ENCODE measurements at regions not wholly inside any gene's neighbourhood (a gene's known extent, or its start where the extent isn't known, plus 50 kb on each side); places are given as distances from the start of the nearest gene placed in this dataset.
"Not testable (repeated sequence)": the region's sequence is repeated elsewhere in the genome, so short reads cannot be mapped to it uniquely, and the experiment has no call there.

DNA sequence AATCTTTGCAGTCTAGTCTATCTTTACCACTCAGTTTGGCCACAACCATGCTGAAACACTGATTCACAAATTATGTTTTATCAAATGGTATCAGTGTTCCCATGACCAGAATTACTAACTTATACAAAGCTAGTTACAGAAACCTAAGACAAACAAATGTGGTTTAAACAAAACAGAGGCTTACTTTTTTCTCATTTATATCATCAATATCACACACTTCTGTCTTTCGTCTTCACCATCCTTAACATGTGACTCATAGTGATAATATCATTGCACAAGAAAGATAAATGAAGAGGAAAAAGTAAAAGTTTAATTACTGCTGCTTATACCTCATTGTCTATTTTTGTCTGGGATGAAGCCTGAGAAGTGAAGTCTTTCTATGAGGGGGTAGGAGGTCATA, 406.6 kb downstream of the PCDH10 start:
- ChIA-PET POLR2A (no interaction called here), CTCF (interaction anchor here in 1 of 2 donors (0.7 kb wide), 1 partner anchor 317 kb away, joined by 6 read pairs; no protein-coding TSS in a partner anchor)
- Mint-ChIP-seq H3K27me3 (no peaks in the 10 kb centered on the region), H3K36me3 (no peaks in the 10 kb centered on the region), H3K9me3 (peaks cover 0 to 6% (median 2%) of the 10 kb centered on the region in 3 donors), H3K4me3 (no peak overlapping the region), H3K27ac (no peak overlapping the region), H3K4me1 (no peaks in the 10 kb centered on the region)
- no CpG with 5 or more reads among the region's 1 CpG for WGBS (ENCODE audit: insufficient coverage)
- H3K4me1 ChIP-seq (ENCODE audit: control insufficient read depth in 1 of 2, extremely low read depth in 1 of 2, insufficient read depth in 2 of 2, low read length in 2 of 2), result no peaks in the 10 kb centered on the region
- no peaks in the 10 kb centered on the region for H3K36me3 ChIP-seq (ENCODE audit: control insufficient read depth in 2 of 2, extremely low read depth in 1 of 2, insufficient read depth in 1 of 2, low read length in 1 of 2)
- no peak for DNase-seq
- H3K27ac ChIP-seq (ENCODE audit: low read length), result no peak overlapping the region
- no peak overlapping the region for H3K4me3 ChIP-seq (ENCODE audit: control insufficient read depth in 1 of 2, extremely low read depth in 1 of 2, low read length in 1 of 2)
- no peak for ATAC-seq (replicated peaks in 1 of 4)
- no peaks in the 10 kb centered on the region for H3K9me3 ChIP-seq
- H3K27me3 ChIP-seq (replicated peaks in 1 of 2; ENCODE audit: control insufficient read depth in 2 of 2, extremely low read depth in 1 of 2, insufficient read depth in 2 of 2, low read length in 1 of 2), result no peaks in the 10 kb centered on the region

GRCh38 chr4:133550436-133550835, 401.3 kb downstream of the PCDH10 start:
- CTCF ChIA-PET, result no interaction called here
- Mint-ChIP-seq H3K27me3 (no peaks in the 10 kb centered on the region), H3K9me3 (peaks cover 6 to 10% (median 7%) of the 10 kb centered on the region in 3 donors), H3K4me3 (no peak overlapping the region), H3K36me3 (no peaks in the 10 kb centered on the region), H3K4me1 (no peaks in the 10 kb centered on the region), H3K27ac (no peak overlapping the region)
- Histone ChIP-seq H3K9me3 (no peaks in the 10 kb centered on the region), H3K4me1 (ENCODE audit: control insufficient read depth in 1 of 2, extremely low read depth in 1 of 2, insufficient read depth in 2 of 2, low read length in 2 of 2) (no peaks in the 10 kb centered on the region), H3K4me3 (ENCODE audit: control insufficient read depth in 1 of 2, extremely low read depth in 1 of 2, low read length in 1 of 2) (no peak overlapping the region), H3K36me3 (ENCODE audit: control insufficient read depth in 2 of 2, extremely low read depth in 1 of 2, insufficient read depth in 1 of 2, low read length in 1 of 2) (no peaks in the 10 kb centered on the region), H3K27me3 (replicated peaks in 1 of 2; ENCODE audit: control insufficient read depth in 2 of 2, extremely low read depth in 1 of 2, insufficient read depth in 2 of 2, low read length in 1 of 2) (no peaks in the 10 kb centered on the region), H3K27ac (ENCODE audit: low read length) (no peak overlapping the region)
- no peak for ATAC-seq (replicated peaks in 1 of 4)
- WGBS (ENCODE audit: insufficient coverage), result 83% methylated on average over 2 of the region's 4 CpGs
- no peak for DNase-seq
- POLR2A ChIA-PET, result no interaction called here

- 56% methylated on average over 3 of the region's 4 CpGs for WGBS (ENCODE audit: insufficient coverage)
- Mint-ChIP-seq H3K4me1 (no peaks in the 10 kb centered on the region), H3K9me3 (peaks cover 11 to 22% (median 22%) of the 10 kb centered on the region in 3 donors), H3K27ac (no peak overlapping the region), H3K27me3 (no peaks in the 10 kb centered on the region), H3K4me3 (no peak overlapping the region), H3K36me3 (no peaks in the 10 kb centered on the region)
- ChIA-PET POLR2A (no interaction called here), CTCF (interaction anchor here in 1 of 2 donors (0.6 kb wide), 1 partner anchor 65 kb away, joined by 6 read pairs; no protein-coding TSS in a partner anchor)
- Histone ChIP-seq H3K27ac (ENCODE audit: low read length) (no peak overlapping the region), H3K9me3 (no peaks in the 10 kb centered on the region), H3K4me1 (ENCODE audit: control insufficient read depth in 1 of 2, extremely low read depth in 1 of 2, insufficient read depth in 2 of 2, low read length in 2 of 2) (no peaks in the 10 kb centered on the region), H3K27me3 (replicated peaks in 1 of 2; ENCODE audit: control insufficient read depth in 2 of 2, extremely low read depth in 1 of 2, insufficient read depth in 2 of 2, low read length in 1 of 2) (no peaks in the 10 kb centered on the region), H3K4me3 (ENCODE audit: control insufficient read depth in 1 of 2, extremely low read depth in 1 of 2, low read length in 1 of 2) (no peak overlapping the region), H3K36me3 (ENCODE audit: control insufficient read depth in 2 of 2, extremely low read depth in 1 of 2, insufficient read depth in 1 of 2, low read length in 1 of 2) (no peaks in the 10 kb centered on the region)
- ATAC-seq (replicated peaks in 1 of 4), result no peak
- DNase-seq, result no peak
Observed at GRCh38 chr4:133544097-133544496, 395.0 kb downstream of the PCDH10 start.

DNA sequence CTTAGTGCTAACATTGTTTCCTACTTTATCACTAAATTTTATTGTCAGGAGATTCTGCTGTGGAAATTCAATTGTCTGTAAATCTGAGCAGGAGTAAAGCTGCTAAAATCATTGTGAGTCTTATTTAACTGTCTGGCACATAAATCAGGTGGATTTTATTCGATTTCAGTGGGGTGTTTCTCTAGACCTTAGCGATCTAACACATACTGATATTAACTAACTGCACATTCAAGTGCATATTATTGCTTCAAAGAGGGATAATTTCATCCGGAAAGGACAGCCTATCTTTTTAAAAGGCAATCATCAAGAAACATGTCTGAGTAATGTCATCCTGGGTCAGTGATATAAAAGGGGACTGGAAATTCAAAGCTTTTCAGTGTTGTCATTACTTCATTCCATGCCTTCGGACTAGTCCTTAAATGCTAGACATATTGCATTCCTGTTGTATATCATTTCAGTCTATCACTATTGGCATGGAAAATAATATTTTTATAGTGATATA, 388.7 kb downstream of the PCDH10 start:
- Mint-ChIP-seq H3K36me3 (no peaks in the 10 kb centered on the region), H3K27me3 (no peaks in the 10 kb centered on the region), H3K27ac (no peak overlapping the region), H3K4me3 (no peak overlapping the region), H3K9me3 (peaks cover 8 to 10% (median 8%) of the 10 kb centered on the region in 3 donors), H3K4me1 (no peaks in the 10 kb centered on the region)
- no peaks in the 10 kb centered on the region for H3K9me3 ChIP-seq
- no peaks in the 10 kb centered on the region for H3K4me1 ChIP-seq (ENCODE audit: control insufficient read depth in 1 of 2, extremely low read depth in 1 of 2, insufficient read depth in 2 of 2, low read length in 2 of 2)
- ChIA-PET CTCF (no interaction called here), POLR2A (no interaction called here)
- no peak overlapping the region for H3K4me3 ChIP-seq (ENCODE audit: control insufficient read depth in 1 of 2, extremely low read depth in 1 of 2, low read length in 1 of 2)
- ATAC-seq (replicated peaks in 1 of 4), result no peak
- WGBS (ENCODE audit: insufficient coverage), result no CpG with 5 or more reads among the region's 4 CpGs
- no peaks in the 10 kb centered on the region for H3K36me3 ChIP-seq (ENCODE audit: control insufficient read depth in 2 of 2, extremely low read depth in 1 of 2, insufficient read depth in 1 of 2, low read length in 1 of 2)
- no peak for DNase-seq
- H3K27ac ChIP-seq (ENCODE audit: low read length), result no peak overlapping the region
- no peaks in the 10 kb centered on the region for H3K27me3 ChIP-seq (replicated peaks in 1 of 2; ENCODE audit: control insufficient read depth in 2 of 2, extremely low read depth in 1 of 2, insufficient read depth in 2 of 2, low read length in 1 of 2)

- H3K36me3 Mint-ChIP-seq; H3K27me3 ChIP-seq (replicated peaks in 1 of 2; ENCODE audit: control insufficient read depth in 2 of 2, extremely low read depth in 1 of 2, insufficient read depth in 2 of 2, low read length in 1 of 2); H3K27ac Mint-ChIP-seq; H3K4me3 Mint-ChIP-seq; H3K4me1 Mint-ChIP-seq; H3K4me3 ChIP-seq (ENCODE audit: control insufficient read depth in 1 of 2, extremely low read depth in 1 of 2, low read length in 1 of 2); H3K9me3 ChIP-seq; CTCF ChIA-PET; H3K36me3 ChIP-seq (ENCODE audit: control insufficient read depth in 2 of 2, extremely low read depth in 1 of 2, insufficient read depth in 1 of 2, low read length in 1 of 2); H3K4me1 ChIP-seq (ENCODE audit: control insufficient read depth in 1 of 2, extremely low read depth in 1 of 2, insufficient read depth in 2 of 2, low read length in 2 of 2); ATAC-seq (replicated peaks in 1 of 4); DNase-seq; H3K27me3 Mint-ChIP-seq; POLR2A ChIA-PET; H3K27ac ChIP-seq (ENCODE audit: low read length): not testable (repeated sequence)
- peaks cover 9 to 17% (median 15%) of the 10 kb centered on the region in 3 donors for H3K9me3 Mint-ChIP-seq
- 61% methylated on average over 4 of the region's 6 CpGs for WGBS (ENCODE audit: insufficient coverage)
Observed at GRCh38 chr4:133534224-133534623, 385.1 kb downstream of the PCDH10 start.

- no peaks in the 10 kb centered on the region for H3K9me3 ChIP-seq
- CTCF ChIA-PET, result no interaction called here
- no peak for DNase-seq
- no CpG with 5 or more reads among the region's 1 CpG for WGBS (ENCODE audit: insufficient coverage)
- H3K4me3 ChIP-seq (ENCODE audit: control insufficient read depth in 1 of 2, extremely low read depth in 1 of 2, low read length in 1 of 2), result no peak overlapping the region
- POLR2A ChIA-PET, result interaction anchor here in 1 of 2 donors (0.6 kb wide), 1 partner anchor 131 kb away, joined by 3 read pairs; no protein-coding TSS in a partner anchor
- Mint-ChIP-seq H3K27ac (no peak overlapping the region), H3K4me1 (no peaks in the 10 kb centered on the region), H3K9me3 (peaks cover 0 to 6% (median 4%) of the 10 kb centered on the region in 3 donors), H3K4me3 (no peak overlapping the region), H3K27me3 (no peaks in the 10 kb centered on the region), H3K36me3 (no peaks in the 10 kb centered on the region)
- no peak overlapping the region for H3K27ac ChIP-seq (ENCODE audit: low read length)
- H3K36me3 ChIP-seq (ENCODE audit: control insufficient read depth in 2 of 2, extremely low read depth in 1 of 2, insufficient read depth in 1 of 2, low read length in 1 of 2), result no peaks in the 10 kb centered on the region
- ATAC-seq (replicated peaks in 1 of 4), result no peak
- H3K27me3 ChIP-seq (replicated peaks in 1 of 2; ENCODE audit: control insufficient read depth in 2 of 2, extremely low read depth in 1 of 2, insufficient read depth in 2 of 2, low read length in 1 of 2), result no peaks in the 10 kb centered on the region
- no peaks in the 10 kb centered on the region for H3K4me1 ChIP-seq (ENCODE audit: control insufficient read depth in 1 of 2, extremely low read depth in 1 of 2, insufficient read depth in 2 of 2, low read length in 2 of 2)
Observed at GRCh38 chr4:133524369-133524768, 375.3 kb downstream of the PCDH10 start.

DNA sequence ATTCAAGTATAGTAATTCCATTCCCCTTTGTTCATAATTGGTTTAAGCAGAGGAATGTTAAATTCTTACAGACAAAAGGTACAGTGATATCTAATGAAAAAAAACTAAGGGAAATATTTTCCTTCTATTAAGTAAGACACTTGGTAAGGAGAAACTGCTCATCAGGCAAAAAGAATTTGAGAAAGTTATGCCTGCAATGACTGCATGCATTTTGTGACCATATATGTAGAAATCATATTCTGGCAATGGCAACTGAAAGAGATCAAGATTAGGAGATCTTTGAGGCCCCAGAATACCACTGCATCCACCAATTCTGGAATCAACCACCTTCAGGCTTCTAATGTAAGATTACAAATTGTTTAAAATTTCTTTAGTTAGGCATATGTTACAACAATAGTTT, 364.8 kb downstream of the PCDH10 start:
- POLR2A ChIA-PET, result no interaction called here
- H3K9me3 ChIP-seq, result no peaks in the 10 kb centered on the region
- no peak for DNase-seq
- no peak overlapping the region for H3K4me3 ChIP-seq (ENCODE audit: control insufficient read depth in 1 of 2, extremely low read depth in 1 of 2, low read length in 1 of 2)
- H3K27ac Mint-ChIP-seq, result no peak overlapping the region
- H3K9me3 Mint-ChIP-seq, result peaks cover 7 to 28% (median 18%) of the 10 kb centered on the region in 3 donors
- H3K4me1 ChIP-seq (ENCODE audit: control insufficient read depth in 1 of 2, extremely low read depth in 1 of 2, insufficient read depth in 2 of 2, low read length in 2 of 2), result no peaks in the 10 kb centered on the region
- H3K4me3 Mint-ChIP-seq, result no peak overlapping the region
- H3K36me3 Mint-ChIP-seq, result no peaks in the 10 kb centered on the region
- H3K36me3 ChIP-seq (ENCODE audit: control insufficient read depth in 2 of 2, extremely low read depth in 1 of 2, insufficient read depth in 1 of 2, low read length in 1 of 2), result no peaks in the 10 kb centered on the region
- no peaks in the 10 kb centered on the region for H3K27me3 ChIP-seq (replicated peaks in 1 of 2; ENCODE audit: control insufficient read depth in 2 of 2, extremely low read depth in 1 of 2, insufficient read depth in 2 of 2, low read length in 1 of 2)
- H3K27me3 Mint-ChIP-seq, result no peaks in the 10 kb centered on the region
- no peaks in the 10 kb centered on the region for H3K4me1 Mint-ChIP-seq
- CTCF ChIA-PET, result no interaction called here
- H3K27ac ChIP-seq (ENCODE audit: low read length), result no peak overlapping the region
- ATAC-seq (replicated peaks in 1 of 4), result no peak
